DND-41 (cell line): ENCODE measurements at regions not wholly inside any gene's neighbourhood (a gene's known extent, or its start where the extent isn't known, plus 50 kb on each side); places are given as distances from the start of the nearest gene placed in this dataset.
"Not testable (repeated sequence)": the region's sequence is repeated elsewhere in the genome, so short reads cannot be mapped to it uniquely, and the experiment has no call there.

Experiments
- ATAC-seq: fragments of 200-7000 bp; cut with Tn5 transposase; 3 replicates; pipeline ENCODE4 v1.9.1; 2021; ENCODE audit warnings: low read depth; ENCODE audit not compliant: insufficient read depth
- DNase-seq: peaks from one replicate; pipeline ENCODE4 v3.0.0-alpha.2; 2020
- H2AFZ ChIP-seq: 2 replicates; pipeline ENCODE4 v1.6.0; 2012; ENCODE audit warnings: low read depth, low read length
- H3K27ac ChIP-seq: 2 replicates; pipeline ENCODE4 v1.5.1; 2012; ENCODE audit warnings: low read length, inconsistent platforms
- H3K27me3 ChIP-seq: fragments of 200-600 bp; sonication (generic); 2 replicates; pipeline ENCODE4 v1.6.0; 2012; ENCODE audit warnings: low read length, mild to moderate bottlenecking, inconsistent platforms; ENCODE audit not compliant: insufficient read depth, poor library complexity
- H3K36me3 ChIP-seq: 2 replicates; pipeline ENCODE4 v1.5.1; 2012; ENCODE audit warnings: low read length, inconsistent platforms; ENCODE audit not compliant: insufficient read depth
- H3K4me1 ChIP-seq: 2 replicates; pipeline ENCODE4 v1.5.1; 2012; ENCODE audit warnings: mild to moderate bottlenecking, low read length; ENCODE audit not compliant: insufficient read depth
- H3K4me2 ChIP-seq: 2 replicates; pipeline ENCODE4 v1.6.0; 2012; ENCODE audit warnings: mild to moderate bottlenecking, moderate library complexity, low read length, inconsistent platforms; ENCODE audit not compliant: insufficient read depth
- H3K4me3 ChIP-seq, 2 experiments: fragments of 200-600 bp in 1 of 2; shearing (Covaris generic) in 1 of 2; 2 replicates each; pipeline ENCODE4 v1.5.1; 2012 to 2016; ENCODE audit warnings: inconsistent platforms in 2 of 2, low read length in 2 of 2, mild to moderate bottlenecking in 2 of 2, low read depth in 1 of 2, moderate library complexity in 1 of 2
- H3K79me2 ChIP-seq: 2 replicates; pipeline ENCODE4 v1.6.0; 2012; ENCODE audit warnings: low read length, inconsistent platforms; ENCODE audit not compliant: insufficient read depth
- H3K9ac ChIP-seq: 2 replicates; pipeline ENCODE4 v1.6.0; 2012; ENCODE audit warnings: low read depth, mild to moderate bottlenecking, inconsistent platforms, low read length, moderate library complexity
- H3K9me3 ChIP-seq: 2 replicates; pipeline ENCODE4 v1.5.1; 2012; ENCODE audit warnings: low read length, moderate library complexity, mild to moderate bottlenecking, inconsistent platforms; ENCODE audit not compliant: insufficient read depth, severe bottlenecking
- H4K20me1 ChIP-seq: 2 replicates; pipeline ENCODE4 v1.6.0; 2012; ENCODE audit warnings: low read length; ENCODE audit not compliant: insufficient read depth
- CTCF ChIP-seq: IDR thresholded peaks from 2 replicates; pipeline ENCODE4 v1.5.1; 2012; ENCODE audit warnings: borderline replicate concordance, low read length, moderate library complexity, mild to moderate bottlenecking; ENCODE audit not compliant: poor library complexity, severe bottlenecking; ENCODE audit errors: extremely low read depth
- EZH2 ChIP-seq: IDR thresholded peaks from 3 replicates; pipeline ENCODE4 v1.6.1; 2012; ENCODE audit warnings: borderline replicate concordance, low read depth, mild to moderate bottlenecking, moderate library complexity, low read length, inconsistent platforms; ENCODE audit not compliant: severe bottlenecking

GRCh38 chr20:29452186-29452585 lies 1805.3 kb upstream of the DEFB115 start:
- no peak for DNase-seq
- H3K27ac ChIP-seq, result no peak overlapping the region
- H3K9ac ChIP-seq, result no peak overlapping the region
- H3K27me3 ChIP-seq, result no peaks in the 10 kb centered on the region
- no peaks in the 10 kb centered on the region; the same call in 1 of the 2 replicates for H3K36me3 ChIP-seq
- H2AFZ ChIP-seq, result no peak overlapping the region
- peaks cover 13% of the 10 kb centered on the region for H3K9me3 ChIP-seq
- no peak for ATAC-seq
- no peak overlapping the region for H3K4me2 ChIP-seq
- TF ChIP-seq EZH2, result no peak
- TF ChIP-seq CTCF, result no peak
- H3K79me2 ChIP-seq, result no peaks in the 10 kb centered on the region
- no peak overlapping the region for H3K4me3 ChIP-seq
- no peaks in the 10 kb centered on the region for H4K20me1 ChIP-seq
- no peaks in the 10 kb centered on the region for H3K4me1 ChIP-seq

GRCh38 chr20:29456987-29457693 lies 1800.3 kb upstream of the DEFB115 start:
- not testable (repeated sequence) for H3K9me3 ChIP-seq, H2AFZ ChIP-seq, DNase-seq, H3K9ac ChIP-seq, H3K79me2 ChIP-seq, ATAC-seq, H3K4me2 ChIP-seq, H4K20me1 ChIP-seq, H3K27ac ChIP-seq, H3K4me1 ChIP-seq, H3K36me3 ChIP-seq, H3K4me3 ChIP-seq, H3K27me3 ChIP-seq

GRCh38 chr20:29472606-29473005 lies 1784.9 kb upstream of the DEFB115 start:
- Histone ChIP-seq H3K27ac (no peak overlapping the region), H3K4me3 (no peak overlapping the region), H3K4me1 (no peaks in the 10 kb centered on the region), H3K27me3 (no peaks in the 10 kb centered on the region), H3K9me3 (no peaks in the 10 kb centered on the region), H3K79me2 (no peaks in the 10 kb centered on the region), H2AFZ (no peak overlapping the region), H4K20me1 (no peaks in the 10 kb centered on the region), H3K9ac (no peak overlapping the region), H3K4me2 (no peak overlapping the region), H3K36me3 (no peaks in the 10 kb centered on the region)
- TF ChIP-seq CTCF, result no peak
- TF ChIP-seq EZH2, result no peak
- DNase-seq (no peak), ATAC-seq (no peak)

GRCh38 chr20:29492840-29493239 lies 1764.6 kb upstream of the DEFB115 start:
- not testable (repeated sequence) for H3K79me2 ChIP-seq, H3K36me3 ChIP-seq, H3K27me3 ChIP-seq, H3K9ac ChIP-seq, DNase-seq, H3K9me3 ChIP-seq, H3K4me1 ChIP-seq, H3K4me2 ChIP-seq, ATAC-seq, H3K4me3 ChIP-seq, H4K20me1 ChIP-seq, H2AFZ ChIP-seq, H3K27ac ChIP-seq

- not testable (repeated sequence) for H3K4me2 ChIP-seq
These were observed 1760.7 kb upstream of the DEFB115 start for GRCh38 chr20:29496767-29497166.

More at GRCh38 chr20:29496767-29497166, 1760.7 kb upstream of the DEFB115 start:
- H3K27ac ChIP-seq, H4K20me1 ChIP-seq, H3K4me1 ChIP-seq, H3K9ac ChIP-seq, H2AFZ ChIP-seq, H3K4me3 ChIP-seq, ATAC-seq, H3K9me3 ChIP-seq, H3K27me3 ChIP-seq, DNase-seq, H3K36me3 ChIP-seq, H3K79me2 ChIP-seq: not testable (repeated sequence)
